SK-N-SH treated with all-trans-retinoic acid at 6 μM for 48 hours (cell line): ENCODE measurements at regions not wholly inside any gene's neighbourhood (a gene's known extent, or its start where the extent isn't known, plus 50 kb on each side); places are given as distances from the start of the nearest gene placed in this dataset.

Experiments used
- CREB5 ChIP-seq: fragments of 250-450 bp; sonication (Bioruptor Pico); IDR thresholded peaks from 2 replicates; pipeline ENCODE4 v1.5.1; 2020; ENCODE audit warnings: low read depth, mild to moderate bottlenecking, moderate library complexity
- ISL1 ChIP-seq: fragments of 250-450 bp; sonication (Bioruptor Pico); IDR thresholded peaks from 2 replicates; pipeline ENCODE4 v2.1.2; 2022; ENCODE audit warnings: mild to moderate bottlenecking, moderate library complexity
- OSR1 ChIP-seq: fragments of 250-450 bp; sonication (Bioruptor Pico); IDR thresholded peaks from 2 replicates; pipeline ENCODE4 v1.8.0; 2022; ENCODE audit warnings: moderate library complexity, mild to moderate bottlenecking, inconsistent platforms
- PATZ1 ChIP-seq: fragments of 250-450 bp; sonication (Bioruptor Pico); IDR thresholded peaks from 2 replicates; pipeline ENCODE4 v1.8.0; 2020; ENCODE audit warnings: mild to moderate bottlenecking, moderate library complexity, borderline replicate concordance
- POU6F1 ChIP-seq: fragments of 250-450 bp; sonication (Bioruptor Pico); IDR thresholded peaks from 2 replicates; pipeline ENCODE4 v1.8.0; 2021; ENCODE audit warnings: low read depth, mild to moderate bottlenecking, moderate library complexity, borderline replicate concordance
- TSHZ2 ChIP-seq: fragments of 250-450 bp; sonication (Bioruptor Pico); IDR thresholded peaks from 2 replicates; pipeline ENCODE4 v1.5.0; 2020; ENCODE audit warnings: mild to moderate bottlenecking, moderate library complexity
- ZFP3 ChIP-seq: fragments of 250-450 bp; sonication (Bioruptor Pico); IDR thresholded peaks from 2 replicates; pipeline ENCODE4 v1.5.0; 2020; ENCODE audit warnings: mild to moderate bottlenecking, moderate library complexity
- ZFP30 ChIP-seq: fragments of 450-650 bp; formaldehyde crosslinking; IDR thresholded peaks from 2 replicates; pipeline ENCODE4 v1.5.0; 2022; ENCODE audit warnings: mild to moderate bottlenecking, moderate library complexity

GRCh38 chr9:29866556-29866955, 2293.3 kb upstream of the C9orf72 start:
- TF ChIP-seq ZFP3 (CRISPR knock-in tag) (no peak), PATZ1 (CRISPR knock-in tag) (no peak), OSR1 (no peak), CREB5 (CRISPR knock-in tag) (no peak), TSHZ2 (no peak), POU6F1 (CRISPR knock-in tag) (no peak), ISL1 (no peak), ZFP30 (no peak)
